ENCODE measurements at regions not wholly inside any gene's neighbourhood (a gene's known extent, or its start where the extent isn't known, plus 50 kb on each side); places are given as distances from the start of the nearest gene placed in this dataset.

DNA sequence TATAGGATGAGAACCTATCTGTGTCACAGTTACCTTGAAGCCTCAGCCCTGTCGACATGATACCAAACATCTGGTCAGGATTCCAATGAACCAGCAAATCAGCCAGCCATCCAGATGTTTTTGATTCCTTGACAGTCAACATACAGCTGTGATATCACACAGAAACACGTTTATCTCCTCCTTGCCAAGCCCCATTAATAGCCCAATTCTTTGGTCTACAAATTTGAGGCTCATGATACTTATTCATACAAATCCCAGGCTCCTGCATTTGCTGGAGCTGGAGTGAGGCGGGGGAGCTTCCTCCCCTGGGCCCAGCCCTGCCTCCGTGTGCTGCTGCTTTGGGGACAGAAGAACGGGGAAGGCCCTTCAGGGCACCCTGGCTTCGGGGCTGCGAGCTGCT is 611.6 kb upstream of the SALL3 start:
- Histone ChIP-seq H2AFZ (ENCODE audit: control insufficient read depth, low read length) (no peak overlapping the region), H3K36me3 (ENCODE audit: control insufficient read depth in 2 of 2, extremely low read depth in 1 of 2, insufficient read depth in 2 of 2, low read length in 2 of 2) (no peaks in the 10 kb centered on the region), H3K4me2 (ENCODE audit: control insufficient read depth, extremely low read depth, insufficient read depth, low read depth, low read length) (no peak overlapping the region), H3K4me3 (ENCODE audit: control insufficient read depth in 2 of 3, extremely low read depth in 1 of 3, insufficient read depth in 2 of 3, low read depth in 1 of 3, low read length in 3 of 3) (no peak overlapping the region), H3K9me3 (ENCODE audit: control insufficient read depth, low read depth, low read length) (peaks cover 5% of the 10 kb centered on the region), H3K9me1 (ENCODE audit: control insufficient read depth, extremely low read depth, insufficient read depth, low read length) (no peaks in the 10 kb centered on the region), H3K4me1 (ENCODE audit: control insufficient read depth, extremely low read depth, insufficient read depth, low read length) (no peaks in the 10 kb centered on the region), H3K79me2 (ENCODE audit: control insufficient read depth, insufficient read depth, low read length) (no peaks in the 10 kb centered on the region), H4K20me1 (ENCODE audit: control insufficient read depth, extremely low read depth, insufficient read depth, low read length) (no peaks in the 10 kb centered on the region), H3K27ac (ENCODE audit: control insufficient read depth, insufficient read depth, low read length) (no peak overlapping the region), H3K9ac (ENCODE audit: control insufficient read depth, extremely low read depth, insufficient read depth, low read length) (no peak overlapping the region), H3K27me3 (ENCODE audit: control insufficient read depth, extremely low read depth, insufficient read depth, low read length) (no peaks in the 10 kb centered on the region)
- TF ChIP-seq CTCF (optimal IDR thresholded peaks at IDR 0.05 in 1 of 3, IDR thresholded peaks at IDR 0.05 in 1 of 3, conservative IDR thresholded peaks at IDR 0.05 in 1 of 3; ENCODE audit: extremely low read depth in 1 of 3, insufficient read depth in 2 of 3, low read length in 3 of 3) (no peak), EZH2 (IDR thresholded peaks at IDR 0.05; ENCODE audit: low read length) (no peak)
- no peak for DNase-seq (ENCODE audit: low read depth, low spot score)
- dilution Hi-C loops (cut with MboI; ENCODE audit: extremely low pct_ligation_motif_present, low sequenced_read_pairs): no loop called here
- FAIRE-seq: no peak

GRCh38 chr18:78368726-78369125 is 610.9 kb upstream of the SALL3 start:
- Histone ChIP-seq H3K4me1 (ENCODE audit: control insufficient read depth, extremely low read depth, insufficient read depth, low read length) (no peaks in the 10 kb centered on the region), H3K36me3 (ENCODE audit: control insufficient read depth in 2 of 2, extremely low read depth in 1 of 2, insufficient read depth in 2 of 2, low read length in 2 of 2) (no peaks in the 10 kb centered on the region), H3K9me3 (ENCODE audit: control insufficient read depth, low read depth, low read length) (peaks cover 5% of the 10 kb centered on the region), H2AFZ (ENCODE audit: control insufficient read depth, low read length) (no peak overlapping the region), H3K27ac (ENCODE audit: control insufficient read depth, insufficient read depth, low read length) (no peak overlapping the region), H3K79me2 (ENCODE audit: control insufficient read depth, insufficient read depth, low read length) (no peaks in the 10 kb centered on the region), H3K4me3 (ENCODE audit: control insufficient read depth in 2 of 3, extremely low read depth in 1 of 3, insufficient read depth in 2 of 3, low read depth in 1 of 3, low read length in 3 of 3) (no peak overlapping the region), H4K20me1 (ENCODE audit: control insufficient read depth, extremely low read depth, insufficient read depth, low read length) (no peaks in the 10 kb centered on the region), H3K9me1 (ENCODE audit: control insufficient read depth, extremely low read depth, insufficient read depth, low read length) (no peaks in the 10 kb centered on the region), H3K9ac (ENCODE audit: control insufficient read depth, extremely low read depth, insufficient read depth, low read length) (no peak overlapping the region), H3K4me2 (ENCODE audit: control insufficient read depth, extremely low read depth, insufficient read depth, low read depth, low read length) (no peak overlapping the region), H3K27me3 (ENCODE audit: control insufficient read depth, extremely low read depth, insufficient read depth, low read length) (no peaks in the 10 kb centered on the region)
- no peak for TF ChIP-seq EZH2 (IDR thresholded peaks at IDR 0.05; ENCODE audit: low read length)
- FAIRE-seq: no peak
- dilution Hi-C loops (cut with MboI; ENCODE audit: extremely low pct_ligation_motif_present, low sequenced_read_pairs): no loop called here
- DNase-seq (ENCODE audit: low read depth, low spot score): no peak

DNA sequence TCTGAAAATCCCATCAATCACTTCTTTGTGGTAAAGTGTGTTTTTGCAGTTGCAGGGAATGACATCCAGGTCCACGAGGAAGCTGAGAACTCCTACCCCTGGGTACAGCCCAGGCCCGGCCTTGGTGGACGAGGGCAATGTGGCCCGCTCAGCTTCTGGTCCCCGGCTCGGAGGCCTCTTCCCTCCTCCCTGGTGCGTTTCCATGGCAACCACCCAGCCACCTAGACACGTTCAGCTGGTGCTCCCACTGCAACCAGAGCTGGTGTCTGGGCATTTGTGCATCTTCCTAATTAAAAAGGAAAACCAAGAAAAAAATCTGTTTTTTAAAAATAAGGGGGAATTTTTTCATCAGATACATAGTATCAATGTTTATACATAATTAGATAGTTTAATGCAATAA is 603.6 kb upstream of the SALL3 start:
- H3K9me1 ChIP-seq (ENCODE audit: control insufficient read depth, extremely low read depth, insufficient read depth, low read length): no peaks in the 10 kb centered on the region
- H3K9ac ChIP-seq (ENCODE audit: control insufficient read depth, extremely low read depth, insufficient read depth, low read length): no peak overlapping the region
- no peaks in the 10 kb centered on the region for H4K20me1 ChIP-seq (ENCODE audit: control insufficient read depth, extremely low read depth, insufficient read depth, low read length)
- FAIRE-seq: no peak
- no peaks in the 10 kb centered on the region for H3K9me3 ChIP-seq (ENCODE audit: control insufficient read depth, low read depth, low read length)
- H3K36me3 ChIP-seq (ENCODE audit: control insufficient read depth in 2 of 2, extremely low read depth in 1 of 2, insufficient read depth in 2 of 2, low read length in 2 of 2): no peaks in the 10 kb centered on the region
- dilution Hi-C loops (cut with MboI; ENCODE audit: extremely low pct_ligation_motif_present, low sequenced_read_pairs): no loop called here
- no peak for TF ChIP-seq CTCF (optimal IDR thresholded peaks at IDR 0.05 in 1 of 3, IDR thresholded peaks at IDR 0.05 in 1 of 3, conservative IDR thresholded peaks at IDR 0.05 in 1 of 3; ENCODE audit: extremely low read depth in 1 of 3, insufficient read depth in 2 of 3, low read length in 3 of 3)
- no peak for TF ChIP-seq EZH2 (IDR thresholded peaks at IDR 0.05; ENCODE audit: low read length)
- no peaks in the 10 kb centered on the region for H3K27me3 ChIP-seq (ENCODE audit: control insufficient read depth, extremely low read depth, insufficient read depth, low read length)
- no peak overlapping the region for H2AFZ ChIP-seq (ENCODE audit: control insufficient read depth, low read length)
- DNase-seq (ENCODE audit: low read depth, low spot score): no peak
- H3K4me3 ChIP-seq (ENCODE audit: control insufficient read depth in 2 of 3, extremely low read depth in 1 of 3, insufficient read depth in 2 of 3, low read depth in 1 of 3, low read length in 3 of 3): no peak overlapping the region
- H3K27ac ChIP-seq (ENCODE audit: control insufficient read depth, insufficient read depth, low read length): no peak overlapping the region
- no peaks in the 10 kb centered on the region for H3K79me2 ChIP-seq (ENCODE audit: control insufficient read depth, insufficient read depth, low read length)
- H3K4me2 ChIP-seq (ENCODE audit: control insufficient read depth, extremely low read depth, insufficient read depth, low read depth, low read length): no peak overlapping the region
- H3K4me1 ChIP-seq (ENCODE audit: control insufficient read depth, extremely low read depth, insufficient read depth, low read length): no peaks in the 10 kb centered on the region

All from keratinocyte (primary cell).